ENCODE measurements at regions not wholly inside any gene's neighbourhood (a gene's known extent, or its start where the extent isn't known, plus 50 kb on each side); places are given as distances from the start of the nearest gene placed in this dataset.

GRCh38 chr15:39156646-39157250 lies 424.1 kb upstream of the THBS1 start:
- TF ChIP-seq, protein P1, sequence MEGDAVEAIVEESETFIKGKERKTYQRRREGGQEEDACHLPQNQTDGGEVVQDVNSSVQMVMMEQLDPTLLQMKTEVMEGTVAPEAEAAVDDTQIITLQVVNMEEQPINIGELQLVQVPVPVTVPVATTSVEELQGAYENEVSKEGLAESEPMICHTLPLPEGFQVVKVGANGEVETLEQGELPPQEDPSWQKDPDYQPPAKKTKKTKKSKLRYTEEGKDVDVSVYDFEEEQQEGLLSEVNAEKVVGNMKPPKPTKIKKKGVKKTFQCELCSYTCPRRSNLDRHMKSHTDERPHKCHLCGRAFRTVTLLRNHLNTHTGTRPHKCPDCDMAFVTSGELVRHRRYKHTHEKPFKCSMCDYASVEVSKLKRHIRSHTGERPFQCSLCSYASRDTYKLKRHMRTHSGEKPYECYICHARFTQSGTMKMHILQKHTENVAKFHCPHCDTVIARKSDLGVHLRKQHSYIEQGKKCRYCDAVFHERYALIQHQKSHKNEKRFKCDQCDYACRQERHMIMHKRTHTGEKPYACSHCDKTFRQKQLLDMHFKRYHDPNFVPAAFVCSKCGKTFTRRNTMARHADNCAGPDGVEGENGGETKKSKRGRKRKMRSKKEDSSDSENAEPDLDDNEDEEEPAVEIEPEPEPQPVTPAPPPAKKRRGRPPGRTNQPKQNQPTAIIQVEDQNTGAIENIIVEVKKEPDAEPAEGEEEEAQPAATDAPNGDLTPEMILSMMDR (IDR thresholded peaks at IDR 0.05; ENCODE audit: control extremely low read depth in 1 of 3, insufficient read depth in 1 of 3, low read depth in 1 of 3, low read length in 3 of 3), result no peak
- TF ChIP-seq ZNF274 (IDR thresholded peaks at IDR 0.05; ENCODE audit: borderline replicate concordance, extremely low read depth, low read length), result no peak
- TF ChIP-seq POLR2A (IDR thresholded peaks at IDR 0.05; ENCODE audit: control extremely low read depth in 1 of 2, low read depth in 2 of 2, low read length in 2 of 2), result no peak
- TF ChIP-seq EZH2 (IDR thresholded peaks at IDR 0.05; ENCODE audit: low read depth, low read length, severe bottlenecking), result no peak
- TF ChIP-seq POLR2AphosphoS5 (IDR thresholded peaks at IDR 0.05; ENCODE audit: low read depth, low read length), result no peak
- no peak for TF ChIP-seq EP300 (IDR thresholded peaks at IDR 0.05; ENCODE audit: borderline replicate concordance in 1 of 2, low read depth in 2 of 2, low read length in 2 of 2)
- no peak for TF ChIP-seq TAF1 (IDR thresholded peaks at IDR 0.05; ENCODE audit: low read depth, low read length)
- TF ChIP-seq SIN3A (conservative IDR thresholded peaks at IDR 0.05 in 1 of 2, IDR thresholded peaks at IDR 0.05 in 1 of 2; ENCODE audit: low read depth in 1 of 2, low read length in 2 of 2), result no peak
- no peak for TF ChIP-seq GABPA (IDR thresholded peaks at IDR 0.05; ENCODE audit: borderline replicate concordance, insufficient read depth, low read length)
- no peak for TF ChIP-seq CHD1 (IDR thresholded peaks at IDR 0.05; ENCODE audit: low read depth, low read length)
- TF ChIP-seq PHF8 (conservative IDR thresholded peaks at IDR 0.05; ENCODE audit: low read depth, low read length), result no peak
- no peak for TF ChIP-seq YY1 (IDR thresholded peaks at IDR 0.05; ENCODE audit: low read depth, low read length)
- TF ChIP-seq SP1 (IDR thresholded peaks at IDR 0.05; ENCODE audit: low read depth, low read length), result no peak
- TF ChIP-seq MAX (IDR thresholded peaks at IDR 0.05), result no peak
